H1 (cell line): ENCODE measurements at regions not wholly inside any gene's neighbourhood (a gene's known extent, or its start where the extent isn't known, plus 50 kb on each side); places are given as distances from the start of the nearest gene placed in this dataset.

Source experiments
- EZH2 ChIP-seq: fragments of 200-600 bp; sonication (generic); IDR thresholded peaks from 2 replicates; pipeline ENCODE4 v1.7.1; 2012; ENCODE audit warnings: low read depth, mild to moderate bottlenecking, moderate library complexity, low read length, inconsistent platforms; ENCODE audit not compliant: severe bottlenecking
- HDAC2 ChIP-seq, 2 experiments: fragments of 300-600 bp in 1 of 2; sonication (generic) in 1 of 2; IDR thresholded peaks; 2 replicates each; pipeline ENCODE4 v1.6.1; 2011 to 2012; ENCODE audit warnings: low read depth in 2 of 2, low read length in 2 of 2, mild to moderate bottlenecking in 2 of 2, moderate library complexity in 2 of 2, borderline replicate concordance in 1 of 2, inconsistent platforms in 1 of 2
- SAP30 ChIP-seq: fragments of 300-600 bp; sonication (generic); IDR thresholded peaks from 2 replicates; pipeline ENCODE4 v1.7.1; 2012; ENCODE audit warnings: low read length, moderate library complexity, mild to moderate bottlenecking, inconsistent platforms; ENCODE audit not compliant: insufficient read depth, insufficient replicate concordance
- SRF ChIP-seq: IDR thresholded peaks from 2 replicates; pipeline ENCODE4 v1.6.1; 2011; ENCODE audit warnings: mild to moderate bottlenecking, low read depth, low read length, moderate library complexity
- YY1 ChIP-seq: IDR thresholded peaks from 2 replicates; pipeline ENCODE4 v1.6.1; 2011; ENCODE audit warnings: low read depth, mild to moderate bottlenecking, low read length

GRCh38 chr4:101710806-101711205, 79.7 kb upstream of the BANK1 start (continued):
- no peak for TF ChIP-seq SAP30
- TF ChIP-seq YY1 = no peak
- no peak for TF ChIP-seq HDAC2 (IDR thresholded peaks at IDR 0.05; ENCODE audit: borderline replicate concordance in 1 of 2, low read depth in 2 of 2, low read length in 2 of 2)
- TF ChIP-seq SRF = no peak
- no peak for TF ChIP-seq EZH2
